Central memory CD8-positive, alpha-beta T cell (primary cell): ENCODE measurements at regions not wholly inside any gene's neighbourhood (a gene's known extent, or its start where the extent isn't known, plus 50 kb on each side); places are given as distances from the start of the nearest gene placed in this dataset.

ENCODE experiments used
- ATAC-seq: fragments of 150-1000 bp; cut with Tn5 transposase; replicated peaks from 2 replicates; pipeline ENCODE4 v1.10.0; 2022; ENCODE audit warnings: mild to moderate bottlenecking, moderate FRiP score, moderate number of reproducible peaks; ENCODE audit not compliant: poor library complexity, severe bottlenecking; ENCODE audit errors: extremely low read depth
- DNase-seq, 2 donors: peaks; one replicate each; pipeline ENCODE4 v3.0.0; 2021; ENCODE audit warnings: low spot score in 2 of 2
- H3K27ac Mint-ChIP-seq: one replicate; pipeline ENCODE4 v1.8.0; 2022; ENCODE audit warnings: low read depth, mild to moderate bottlenecking, moderate library complexity, mixed read lengths
- H3K27me3 Mint-ChIP-seq: one replicate; pipeline ENCODE4 v1.8.0; 2022; ENCODE audit warnings: mixed read lengths
- H3K36me3 Mint-ChIP-seq: one replicate; pipeline ENCODE4 v1.8.0; 2022; ENCODE audit warnings: mild to moderate bottlenecking, moderate library complexity, mixed read lengths; ENCODE audit not compliant: insufficient read depth
- H3K4me1 Mint-ChIP-seq: one replicate; pipeline ENCODE4 v1.8.0; 2022; ENCODE audit warnings: mixed read lengths
- H3K4me3 Mint-ChIP-seq: one replicate; pipeline ENCODE4 v1.8.0; 2022; ENCODE audit warnings: mild to moderate bottlenecking, moderate library complexity, mixed read lengths
- H3K9me3 Mint-ChIP-seq: one replicate; pipeline ENCODE4 v1.8.0; 2022; ENCODE audit warnings: mixed read lengths

DNA sequence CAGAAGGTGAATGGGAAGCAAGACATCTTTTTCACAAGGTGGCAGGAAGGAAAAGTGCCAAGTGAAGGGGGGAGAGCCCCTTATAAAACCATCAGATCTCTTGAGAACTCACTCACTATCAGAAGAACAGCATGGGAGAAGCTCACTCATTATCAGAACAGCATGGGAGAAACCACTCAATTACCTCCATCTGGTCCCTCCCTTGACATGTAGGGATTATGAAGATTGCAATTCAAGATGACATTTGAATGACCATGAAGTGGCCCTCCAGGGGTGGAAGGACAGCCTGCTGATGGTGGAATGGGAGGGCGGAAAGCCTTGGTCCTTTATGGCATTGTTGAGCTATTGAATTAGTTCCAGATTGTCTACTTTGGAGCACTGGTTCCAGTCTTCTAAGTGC, 413.0 kb upstream of the MEX3C start:
- Mint-ChIP-seq H3K4me3 (no peak overlapping the region), H3K27ac (no peak overlapping the region), H3K36me3 (no peaks in the 10 kb centered on the region), H3K4me1 (no peaks in the 10 kb centered on the region), H3K27me3 (peaks cover 18% of the 10 kb centered on the region), H3K9me3 (no peaks in the 10 kb centered on the region)
- no peak for DNase-seq
- ATAC-seq, result no peak

DNA sequence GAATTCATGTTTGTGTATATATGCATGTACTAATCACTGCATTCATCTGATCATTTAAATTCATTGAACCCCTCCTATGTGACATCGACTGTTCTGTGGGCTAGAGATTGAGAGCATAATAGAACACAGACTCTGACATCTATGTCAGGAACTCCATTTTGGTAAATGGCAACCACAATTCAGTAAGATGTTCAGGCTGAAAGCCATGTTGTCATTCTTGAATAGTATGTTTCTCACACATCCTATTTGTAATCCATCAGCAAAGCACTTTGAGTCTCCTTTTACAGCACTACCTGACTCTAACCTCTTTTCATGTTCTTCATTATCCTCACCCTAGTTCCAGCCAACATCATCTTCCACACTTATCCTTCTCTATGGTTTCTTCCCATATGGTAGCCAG, 413.8 kb upstream of the MEX3C start:
- H3K4me3 Mint-ChIP-seq, result no peak overlapping the region
- H3K36me3 Mint-ChIP-seq, result no peaks in the 10 kb centered on the region
- no peaks in the 10 kb centered on the region for H3K4me1 Mint-ChIP-seq
- no peaks in the 10 kb centered on the region for H3K9me3 Mint-ChIP-seq
- DNase-seq (no peak), ATAC-seq (no peak)
- H3K27me3 Mint-ChIP-seq, result peaks cover 24% of the 10 kb centered on the region
- H3K27ac Mint-ChIP-seq, result no peak overlapping the region

DNA sequence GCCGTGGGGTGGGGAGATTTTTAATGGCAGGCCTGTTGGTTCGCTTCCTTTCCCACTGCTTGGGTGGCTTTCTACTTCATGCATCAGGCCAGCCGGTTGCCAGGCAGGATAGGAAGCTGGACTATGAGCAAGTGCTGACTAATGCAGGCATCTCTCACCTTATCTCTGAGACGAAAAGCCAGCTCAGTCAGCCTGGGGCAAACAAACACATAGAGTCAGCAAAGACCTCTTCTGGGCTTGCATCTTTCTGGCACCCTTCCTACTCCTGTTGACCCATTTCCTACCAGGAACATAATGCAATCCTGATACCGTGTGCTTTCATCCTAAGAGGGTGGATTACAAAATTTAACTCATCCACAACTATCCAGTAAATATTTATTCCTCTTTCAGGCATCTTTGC, 416.6 kb upstream of the MEX3C start:
- Mint-ChIP-seq H3K4me1 (no peaks in the 10 kb centered on the region), H3K27me3 (peaks cover 24% of the 10 kb centered on the region), H3K36me3 (no peaks in the 10 kb centered on the region), H3K9me3 (no peaks in the 10 kb centered on the region), H3K4me3 (no peak overlapping the region), H3K27ac (no peak overlapping the region)
- no peak for DNase-seq
- ATAC-seq, result no peak

DNA sequence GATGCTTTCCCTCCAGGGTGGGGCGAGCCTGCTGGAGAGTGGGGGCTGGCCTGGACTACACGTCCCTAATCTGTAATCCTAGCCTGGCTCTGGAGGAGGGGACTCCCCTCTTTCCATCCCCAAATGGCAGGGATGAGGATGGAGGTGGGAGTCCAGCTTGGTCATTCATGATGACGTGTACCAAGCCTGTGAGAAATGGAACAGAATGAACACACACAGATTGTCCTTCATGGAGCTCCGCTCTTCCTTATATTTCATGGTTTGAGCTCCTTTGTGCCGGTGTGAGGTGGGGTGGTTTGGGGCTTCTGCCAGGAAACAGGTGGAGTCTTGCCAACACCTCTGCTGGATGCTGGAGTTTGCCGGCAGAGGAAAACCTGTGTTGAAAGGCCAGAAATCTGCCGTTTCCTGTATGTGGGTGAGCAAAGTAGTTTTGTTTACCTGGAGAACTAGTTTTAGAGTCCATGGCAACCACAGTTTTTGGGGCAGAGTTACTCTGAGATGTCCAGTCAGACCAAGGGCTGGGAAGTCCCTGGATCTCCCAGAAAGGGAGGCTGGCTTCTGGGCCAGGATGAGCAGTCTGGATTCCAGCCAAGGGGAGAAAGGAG, 417.6 kb upstream of the MEX3C start:
- DNase-seq (no peak), ATAC-seq (no peak)
- Mint-ChIP-seq H3K4me3 (no peak overlapping the region), H3K27ac (no peak overlapping the region), H3K27me3 (peaks cover 31% of the 10 kb centered on the region), H3K36me3 (no peaks in the 10 kb centered on the region), H3K4me1 (no peaks in the 10 kb centered on the region), H3K9me3 (no peaks in the 10 kb centered on the region)

DNA sequence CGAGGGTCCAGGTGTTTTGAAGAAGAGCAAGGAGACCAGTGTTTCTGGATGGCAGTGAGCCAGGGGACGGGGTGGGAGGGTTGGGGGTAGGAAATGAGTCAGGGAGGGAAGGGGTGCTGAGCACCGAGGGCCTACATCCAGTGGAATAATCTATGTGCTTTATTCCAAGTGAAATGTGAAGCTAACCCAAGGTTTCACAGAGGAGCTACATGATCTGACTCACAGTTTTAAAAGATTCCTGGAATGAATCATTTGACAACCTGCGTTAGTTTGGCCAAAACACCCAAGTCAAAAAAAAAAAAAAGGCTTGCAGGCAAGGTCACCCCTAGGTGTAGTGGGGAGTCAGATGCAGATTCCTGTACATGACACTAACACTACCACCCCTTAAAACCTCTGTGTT, 419.7 kb upstream of the MEX3C start:
- Mint-ChIP-seq H3K4me1 (no peaks in the 10 kb centered on the region), H3K9me3 (no peaks in the 10 kb centered on the region), H3K4me3 (no peak overlapping the region), H3K36me3 (no peaks in the 10 kb centered on the region), H3K27me3 (peaks cover 49% of the 10 kb centered on the region), H3K27ac (no peak overlapping the region)
- no peak for DNase-seq
- ATAC-seq, result no peak

DNA sequence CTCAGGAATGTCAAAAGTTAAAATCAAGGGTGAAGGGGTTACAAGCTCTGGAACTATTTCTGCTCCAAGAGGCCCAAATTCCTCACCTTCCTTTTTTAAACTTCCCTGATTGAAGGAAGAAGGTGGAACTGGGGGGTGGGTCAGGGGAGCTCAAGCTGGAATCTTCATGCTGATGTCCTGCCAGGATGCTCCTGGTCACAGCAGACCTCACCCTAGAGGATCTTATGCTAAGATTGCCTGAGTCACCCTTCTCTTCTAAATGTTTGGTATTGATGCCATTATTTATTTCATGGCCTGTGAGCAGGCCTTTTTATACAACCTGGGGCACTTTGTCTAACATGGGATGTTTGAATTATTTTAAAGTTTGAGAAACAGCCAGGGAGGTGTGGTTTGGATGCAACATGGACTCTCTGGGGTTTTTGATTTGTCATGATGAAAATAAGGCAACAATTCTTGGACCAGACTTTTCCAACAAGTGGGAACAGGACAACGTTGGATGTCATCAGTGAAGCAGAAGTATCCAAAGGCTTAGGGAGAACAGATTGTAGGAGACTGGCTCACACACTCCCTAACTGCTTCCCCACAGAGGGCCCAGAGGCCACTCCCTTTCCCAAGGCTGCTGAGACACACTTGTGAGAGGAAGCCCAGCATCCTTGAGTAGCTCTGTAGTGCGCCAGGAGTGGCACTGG, 420.2 kb upstream of the MEX3C start:
- Mint-ChIP-seq H3K27ac (no peak overlapping the region), H3K4me1 (no peaks in the 10 kb centered on the region), H3K4me3 (no peak overlapping the region), H3K9me3 (no peaks in the 10 kb centered on the region), H3K27me3 (peaks cover 54% of the 10 kb centered on the region), H3K36me3 (no peaks in the 10 kb centered on the region)
- no peak for ATAC-seq
- no peak for DNase-seq

DNA sequence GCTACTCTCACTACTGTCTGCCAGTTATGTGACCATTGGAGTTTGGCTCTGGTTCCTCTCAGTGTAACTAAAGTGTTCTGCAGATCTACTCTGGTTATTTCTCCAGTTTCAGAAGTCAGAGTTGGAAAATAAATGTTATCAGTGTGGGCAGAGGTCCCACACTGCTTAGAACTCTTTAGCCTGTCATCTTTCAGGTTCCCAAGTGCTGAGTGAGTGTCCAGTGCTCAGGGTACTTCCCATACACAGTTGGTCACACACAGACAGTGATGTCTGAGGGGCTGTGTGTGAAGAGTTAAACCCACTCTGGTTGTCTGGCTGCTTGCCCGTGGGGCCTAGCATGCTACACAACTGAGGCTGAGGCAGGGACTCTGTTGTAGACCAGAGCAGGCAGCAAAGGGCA, 421.8 kb upstream of the MEX3C start:
- Mint-ChIP-seq H3K4me1 (no peaks in the 10 kb centered on the region), H3K36me3 (no peaks in the 10 kb centered on the region), H3K27me3 (peaks cover 57% of the 10 kb centered on the region), H3K9me3 (no peaks in the 10 kb centered on the region), H3K4me3 (no peak overlapping the region), H3K27ac (no peak overlapping the region)
- no peak for ATAC-seq
- no peak for DNase-seq

DNA sequence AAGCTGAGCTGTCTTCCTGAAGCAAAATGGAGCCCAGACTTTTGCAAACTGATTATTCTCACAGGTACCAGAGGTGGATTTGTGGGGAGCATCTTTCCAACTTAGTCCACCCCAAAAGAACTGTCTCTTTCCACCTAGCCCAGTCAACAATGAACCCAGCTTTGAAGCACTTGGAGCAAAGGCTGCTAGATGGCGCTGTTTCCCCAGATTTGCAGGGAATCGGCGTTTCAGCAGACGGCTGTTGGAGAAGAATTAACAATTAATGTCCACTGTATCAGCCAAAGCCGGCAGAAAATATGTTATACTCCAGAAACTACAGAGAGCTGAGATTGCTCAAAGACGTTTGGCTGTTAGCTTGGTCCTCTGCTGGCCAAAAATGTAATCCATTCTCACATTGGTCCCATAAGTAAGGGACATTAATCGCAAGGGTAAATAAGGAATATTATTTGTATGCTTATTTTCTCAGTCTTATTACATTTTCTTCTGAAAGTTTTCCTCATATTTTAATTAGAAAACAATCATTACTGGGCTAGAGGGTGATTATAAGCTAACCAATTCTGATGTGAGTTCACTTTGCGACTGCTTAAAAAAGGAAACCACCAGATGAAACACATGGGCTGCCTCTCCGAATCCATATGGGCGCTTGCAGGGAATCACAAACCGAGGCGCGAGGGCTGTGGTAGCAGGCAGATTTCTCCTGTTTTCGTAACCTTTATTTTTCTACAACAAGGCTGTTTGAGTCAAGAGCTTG, 423.8 kb upstream of the MEX3C start:
- Mint-ChIP-seq H3K27me3 (peaks cover 59% of the 10 kb centered on the region), H3K27ac (no peak overlapping the region), H3K4me3 (no peak overlapping the region), H3K9me3 (no peaks in the 10 kb centered on the region), H3K36me3 (no peaks in the 10 kb centered on the region), H3K4me1 (no peaks in the 10 kb centered on the region)
- no peak for ATAC-seq
- DNase-seq, result no peak

DNA sequence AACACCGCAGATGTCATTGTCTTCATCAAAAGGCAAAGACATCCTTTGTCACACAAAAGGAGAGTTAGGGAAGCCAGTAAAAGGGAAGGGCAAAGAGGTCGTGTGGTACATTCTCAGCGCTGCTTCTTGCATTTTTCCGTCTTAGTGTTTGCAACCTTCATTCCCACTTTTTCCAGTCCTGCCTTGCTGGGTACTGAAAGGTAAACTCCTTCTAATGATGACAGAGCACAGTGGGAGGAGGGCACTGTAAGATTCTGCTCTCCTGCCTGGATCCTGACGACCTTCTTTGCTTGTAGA, 424.3 kb upstream of the MEX3C start:
- DNase-seq (no peak), ATAC-seq (no peak)
- Mint-ChIP-seq H3K27me3 (peaks cover 60% of the 10 kb centered on the region), H3K4me1 (no peaks in the 10 kb centered on the region), H3K27ac (no peak overlapping the region), H3K36me3 (no peaks in the 10 kb centered on the region), H3K4me3 (no peak overlapping the region), H3K9me3 (no peaks in the 10 kb centered on the region)

DNA sequence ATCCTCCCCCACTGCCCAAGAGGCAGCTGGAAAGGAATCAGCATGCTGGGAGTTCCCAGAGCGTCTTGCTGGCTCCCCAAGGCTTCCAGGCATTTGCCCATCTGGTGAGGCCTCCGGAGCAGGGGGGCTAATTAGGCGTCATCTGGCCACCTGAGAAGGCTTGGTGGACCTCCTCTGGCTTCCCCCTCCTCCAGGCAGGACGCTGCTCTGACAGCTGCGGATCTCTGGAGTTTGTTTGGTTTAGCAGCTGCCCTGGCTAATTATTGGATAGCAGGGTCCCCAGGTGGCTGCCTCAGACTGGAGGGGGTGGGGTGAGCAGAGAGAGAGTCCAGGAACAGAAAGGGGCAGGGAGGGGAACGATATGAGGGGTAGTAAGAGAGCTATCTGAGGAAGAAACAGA, 425.2 kb upstream of the MEX3C start:
- Mint-ChIP-seq H3K36me3 (no peaks in the 10 kb centered on the region), H3K27me3 (peaks cover 60% of the 10 kb centered on the region), H3K27ac (no peak overlapping the region), H3K9me3 (no peaks in the 10 kb centered on the region), H3K4me1 (no peaks in the 10 kb centered on the region), H3K4me3 (no peak overlapping the region)
- ATAC-seq (no peak), DNase-seq (no peak)

DNA sequence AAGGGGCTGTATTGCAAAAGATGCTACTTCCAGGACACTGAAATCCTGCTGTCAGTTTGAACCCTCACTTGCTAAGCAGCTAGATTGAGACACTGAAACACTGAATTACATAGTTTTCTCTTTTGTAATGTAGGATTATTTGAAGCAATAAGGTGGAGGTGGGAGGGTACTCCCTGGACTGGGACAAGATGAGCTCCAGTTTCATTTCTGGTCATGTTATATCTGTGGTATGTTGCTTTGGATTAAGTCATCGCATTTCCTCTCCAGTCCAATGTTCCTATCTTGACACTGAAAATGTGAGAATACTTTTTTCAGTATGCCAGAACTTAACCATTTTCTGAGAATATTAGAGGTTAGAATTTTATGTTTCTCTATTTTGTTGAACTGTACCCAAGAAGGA, 426.2 kb upstream of the MEX3C start:
- H3K36me3 Mint-ChIP-seq, result no peaks in the 10 kb centered on the region
- no peak for DNase-seq
- H3K4me1 Mint-ChIP-seq, result no peaks in the 10 kb centered on the region
- H3K4me3 Mint-ChIP-seq, result no peak overlapping the region
- no peak for ATAC-seq
- H3K27ac Mint-ChIP-seq, result no peak overlapping the region
- H3K9me3 Mint-ChIP-seq, result no peaks in the 10 kb centered on the region
- H3K27me3 Mint-ChIP-seq, result peaks cover 60% of the 10 kb centered on the region

DNA sequence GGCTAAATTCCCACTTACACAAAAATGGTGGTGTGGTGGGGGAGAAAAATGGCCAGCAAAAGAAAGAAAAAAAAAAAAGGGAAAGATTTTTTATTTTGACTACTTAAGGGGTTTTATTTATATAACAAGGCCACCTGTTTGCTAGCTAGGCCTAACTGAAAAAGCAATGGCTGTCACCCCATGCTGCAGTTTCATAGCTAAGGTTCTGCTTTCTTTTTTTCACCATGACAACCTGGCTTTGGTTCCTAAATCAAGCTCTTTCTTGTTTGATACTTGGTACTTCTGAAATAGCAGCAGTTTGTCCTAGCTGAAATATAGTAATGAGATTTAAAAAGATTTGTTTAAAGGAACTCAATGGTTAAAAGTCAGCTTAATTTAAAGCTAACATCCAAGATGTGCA, 433.2 kb upstream of the MEX3C start:
- Mint-ChIP-seq H3K9me3 (no peaks in the 10 kb centered on the region), H3K36me3 (no peaks in the 10 kb centered on the region), H3K4me3 (no peak overlapping the region), H3K27ac (no peak overlapping the region), H3K27me3 (peaks cover 7% of the 10 kb centered on the region), H3K4me1 (no peaks in the 10 kb centered on the region)
- DNase-seq, result no peak
- ATAC-seq, result no peak

DNA sequence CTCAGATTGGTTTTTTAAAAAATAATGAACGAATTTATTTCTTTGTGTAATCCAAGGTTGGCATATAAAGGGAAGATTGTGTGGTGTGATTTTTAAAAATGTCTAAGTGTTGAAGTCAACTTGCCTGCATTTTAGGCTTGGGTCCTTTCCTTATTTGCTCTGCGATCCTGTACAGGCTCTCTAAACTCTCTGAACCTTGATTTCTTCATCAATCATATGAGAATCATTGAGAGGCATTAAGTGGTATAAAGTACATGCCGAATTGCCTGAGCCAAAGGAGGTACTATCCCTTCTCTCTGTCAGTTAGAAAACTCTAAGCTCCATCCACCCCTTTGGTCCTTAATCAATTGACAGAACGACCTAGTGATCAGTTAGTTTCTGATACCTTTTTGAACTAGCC, 440.4 kb upstream of the MEX3C start:
- no peak overlapping the region for H3K27ac Mint-ChIP-seq

More for the DNA sequence above, 440.4 kb upstream of the MEX3C start:
- DNase-seq (no peak), ATAC-seq (no peak)
- H3K27me3 Mint-ChIP-seq, result no peaks in the 10 kb centered on the region
- H3K4me3 Mint-ChIP-seq, result no peak overlapping the region
- no peaks in the 10 kb centered on the region for H3K4me1 Mint-ChIP-seq
- no peaks in the 10 kb centered on the region for H3K36me3 Mint-ChIP-seq
- H3K9me3 Mint-ChIP-seq, result no peaks in the 10 kb centered on the region
